ENCODE measurements at regions not wholly inside any gene's neighbourhood (a gene's known extent, or its start where the extent isn't known, plus 50 kb on each side); places are given as distances from the start of the nearest gene placed in this dataset.

DNA sequence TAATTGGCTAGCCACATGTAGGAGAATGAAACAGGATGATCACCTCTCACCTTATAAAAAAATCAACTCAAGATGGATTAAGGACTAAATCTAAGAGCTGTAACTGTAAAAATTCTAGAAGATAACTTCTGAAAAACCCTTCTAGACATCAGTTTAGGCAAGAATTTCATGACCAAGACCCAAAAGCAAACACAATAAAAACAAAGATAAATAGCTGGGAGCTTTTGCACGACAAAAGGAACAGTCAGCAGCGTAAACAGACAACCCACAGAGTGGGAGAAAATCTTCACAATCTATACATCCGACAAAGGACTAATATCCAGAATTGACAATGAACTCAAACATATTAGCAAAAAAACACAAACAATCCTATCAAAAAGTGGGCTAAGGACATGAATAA, 316.3 kb downstream of the METTL4 start:
- Histone ChIP-seq H3K4me1 (no peaks in the 10 kb centered on the region), H3K27ac (no peak overlapping the region), H3K36me3 (no peaks in the 10 kb centered on the region), H3K4me3 (no peak overlapping the region), H3K9me3 (peaks cover 0 to 2% (median 0%) of the 10 kb centered on the region in 4 donors), H3K27me3 (no peaks in the 10 kb centered on the region)
- no peak for DNase-seq
- intact Hi-C loops (cut with DNase I) = no loop called here
- TF ChIP-seq POLR2AphosphoS5 (IDR thresholded peaks at IDR 0.05) (no peak), POLR2A (IDR thresholded peaks at IDR 0.05) (no peak), EP300 (IDR thresholded peaks at IDR 0.05) (no peak)
- TF ChIP-seq, protein P1, sequence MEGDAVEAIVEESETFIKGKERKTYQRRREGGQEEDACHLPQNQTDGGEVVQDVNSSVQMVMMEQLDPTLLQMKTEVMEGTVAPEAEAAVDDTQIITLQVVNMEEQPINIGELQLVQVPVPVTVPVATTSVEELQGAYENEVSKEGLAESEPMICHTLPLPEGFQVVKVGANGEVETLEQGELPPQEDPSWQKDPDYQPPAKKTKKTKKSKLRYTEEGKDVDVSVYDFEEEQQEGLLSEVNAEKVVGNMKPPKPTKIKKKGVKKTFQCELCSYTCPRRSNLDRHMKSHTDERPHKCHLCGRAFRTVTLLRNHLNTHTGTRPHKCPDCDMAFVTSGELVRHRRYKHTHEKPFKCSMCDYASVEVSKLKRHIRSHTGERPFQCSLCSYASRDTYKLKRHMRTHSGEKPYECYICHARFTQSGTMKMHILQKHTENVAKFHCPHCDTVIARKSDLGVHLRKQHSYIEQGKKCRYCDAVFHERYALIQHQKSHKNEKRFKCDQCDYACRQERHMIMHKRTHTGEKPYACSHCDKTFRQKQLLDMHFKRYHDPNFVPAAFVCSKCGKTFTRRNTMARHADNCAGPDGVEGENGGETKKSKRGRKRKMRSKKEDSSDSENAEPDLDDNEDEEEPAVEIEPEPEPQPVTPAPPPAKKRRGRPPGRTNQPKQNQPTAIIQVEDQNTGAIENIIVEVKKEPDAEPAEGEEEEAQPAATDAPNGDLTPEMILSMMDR (IDR thresholded peaks at IDR 0.05) = no peak
- 39 to 66% methylated on average over 3 of the region's 3 CpGs for WGBS, 2 donors

DNA sequence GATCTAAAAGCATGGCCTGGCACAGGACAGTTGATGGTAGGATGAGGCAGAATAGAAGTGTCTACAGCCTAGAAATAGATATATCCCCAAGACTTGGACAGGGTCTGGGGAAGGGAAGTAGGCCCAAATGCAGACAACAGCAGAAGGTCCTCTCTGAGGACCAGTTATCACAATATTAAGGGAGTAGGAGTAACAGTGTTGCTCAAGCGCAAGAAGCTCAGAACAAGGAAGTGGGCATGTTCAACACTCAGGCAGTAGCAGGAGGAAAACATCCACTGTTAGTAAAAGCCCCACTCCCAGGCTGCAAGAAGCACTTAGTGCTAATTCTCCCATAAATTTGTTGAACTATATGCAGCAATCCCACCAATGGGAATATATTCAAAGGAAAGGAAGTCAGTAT, 314.7 kb downstream of the METTL4 start:
- Histone ChIP-seq H3K27ac (no peak overlapping the region), H3K27me3 (no peaks in the 10 kb centered on the region), H3K36me3 (no peaks in the 10 kb centered on the region), H3K4me3 (no peak overlapping the region), H3K4me1 (no peaks in the 10 kb centered on the region), H3K9me3 (peaks cover 0 to 2% (median 0%) of the 10 kb centered on the region in 4 donors)
- DNase-seq = no peak
- TF ChIP-seq POLR2A (IDR thresholded peaks at IDR 0.05) (no peak), EP300 (IDR thresholded peaks at IDR 0.05) (no peak), POLR2AphosphoS5 (IDR thresholded peaks at IDR 0.05) (no peak)
- TF ChIP-seq, protein P1 (IDR thresholded peaks at IDR 0.05) = no peak
- intact Hi-C loops (cut with DNase I) = no loop called here
- WGBS, 2 donors = 98 to 100% methylated on average over 1 of the region's 1 CpG

DNA sequence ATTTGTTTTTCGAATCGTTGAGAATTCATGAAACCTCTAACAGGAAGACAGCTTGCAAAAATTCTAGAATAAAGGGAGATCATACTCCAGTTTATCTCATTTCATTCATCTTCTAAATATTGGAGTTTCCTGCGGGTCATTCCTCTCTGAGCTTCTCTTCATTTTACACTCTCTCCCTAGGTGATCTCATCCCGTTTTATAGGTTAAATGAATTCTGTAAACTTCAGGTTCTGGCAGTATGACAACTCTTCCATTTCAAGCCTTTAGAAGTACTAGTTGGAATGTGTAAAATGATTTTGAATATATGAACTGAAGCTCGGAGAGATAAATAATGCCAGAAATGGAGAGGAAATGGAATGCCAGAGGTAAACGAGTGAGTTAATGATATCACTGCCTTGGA, 312.4 kb downstream of the METTL4 start:
- TF ChIP-seq, protein P1 (IDR thresholded peaks at IDR 0.05) = no peak
- TF ChIP-seq POLR2AphosphoS5 (IDR thresholded peaks at IDR 0.05) = no peak
- no peak for TF ChIP-seq POLR2A (IDR thresholded peaks at IDR 0.05)
- no peak for TF ChIP-seq EP300 (IDR thresholded peaks at IDR 0.05)
- no peaks in the 10 kb centered on the region for H3K27me3 ChIP-seq
- DNase-seq = no peak
- WGBS, 2 donors = 27 to 67% methylated on average over 6 of the region's 6 CpGs
- no peaks in the 10 kb centered on the region for H3K36me3 ChIP-seq
- H3K4me3 ChIP-seq = no peak overlapping the region
- H3K27ac ChIP-seq = no peak overlapping the region
- intact Hi-C loops (cut with DNase I) = no loop called here
- H3K9me3 ChIP-seq = peaks cover 0 to 2% (median 0%) of the 10 kb centered on the region in 4 donors
- H3K4me1 ChIP-seq = no peaks in the 10 kb centered on the region

DNA sequence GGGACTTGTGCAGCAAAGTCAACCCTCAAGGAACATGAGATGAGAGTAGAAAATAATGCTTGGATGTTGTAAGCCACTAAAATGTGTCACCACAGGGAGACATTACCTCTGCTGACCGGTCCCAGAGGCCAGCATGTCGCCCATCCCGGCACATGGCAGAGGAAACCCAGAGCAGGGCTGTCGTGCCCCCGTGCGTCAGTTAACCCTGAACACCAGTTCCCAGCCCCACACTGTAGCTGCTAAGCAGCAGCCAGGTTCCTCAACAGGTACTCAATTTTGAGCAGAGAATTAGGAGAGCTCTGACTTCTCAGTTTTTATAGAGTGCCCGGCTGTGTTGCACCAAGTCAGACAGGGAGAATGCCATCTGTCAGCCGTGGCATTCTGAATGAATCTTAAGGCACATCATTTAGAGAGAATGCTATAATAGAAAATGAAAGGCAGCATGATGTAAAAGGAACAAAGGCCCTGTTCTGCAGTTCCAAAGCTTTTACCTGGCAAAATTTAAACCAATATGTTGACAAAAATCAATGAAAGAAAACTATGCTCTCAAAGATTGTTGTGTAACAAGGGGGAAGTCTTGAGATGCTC, 307.9 kb downstream of the METTL4 start:
- DNase-seq = no peak
- no peaks in the 10 kb centered on the region for H3K4me1 ChIP-seq
- no peaks in the 10 kb centered on the region for H3K27me3 ChIP-seq
- TF ChIP-seq EP300 (IDR thresholded peaks at IDR 0.05) (no peak), POLR2A (IDR thresholded peaks at IDR 0.05) (no peak), POLR2AphosphoS5 (IDR thresholded peaks at IDR 0.05) (no peak)
- TF ChIP-seq, protein P1 (IDR thresholded peaks at IDR 0.05) = no peak
- no peaks in the 10 kb centered on the region for H3K36me3 ChIP-seq
- intact Hi-C loops (cut with DNase I) = no loop called here
- H3K4me3 ChIP-seq = no peak overlapping the region
- no peak overlapping the region for H3K27ac ChIP-seq
- H3K9me3 ChIP-seq = no peaks in the 10 kb centered on the region
- WGBS, 2 donors = 89 to 92% methylated on average over 8 of the region's 8 CpGs

DNA sequence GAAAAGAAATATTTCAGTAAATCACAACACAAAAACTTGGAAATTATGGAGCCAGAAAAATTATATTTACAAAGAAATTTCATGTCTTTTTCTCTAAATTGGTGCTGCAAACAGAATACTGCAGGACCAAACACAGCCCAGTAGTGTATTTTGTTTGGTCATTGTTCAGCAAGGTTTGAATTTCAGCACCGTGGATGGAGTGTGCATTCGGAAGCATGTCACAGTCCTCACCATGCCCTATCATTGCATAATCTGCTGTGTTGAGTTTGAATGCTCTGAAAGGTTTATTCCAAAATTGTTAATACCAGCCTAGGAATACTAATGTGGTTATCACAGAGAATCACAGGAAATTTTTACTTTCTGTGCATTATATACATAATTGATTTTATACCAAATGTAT, 296.7 kb downstream of the METTL4 start:
- 81 to 89% methylated on average over 2 of the region's 2 CpGs for WGBS, 2 donors
- intact Hi-C loops (cut with DNase I) = no loop called here
- TF ChIP-seq EP300 (IDR thresholded peaks at IDR 0.05) (no peak), POLR2AphosphoS5 (IDR thresholded peaks at IDR 0.05) (no peak), POLR2A (IDR thresholded peaks at IDR 0.05) (no peak)
- TF ChIP-seq, protein P1 (IDR thresholded peaks at IDR 0.05) = no peak

More for the DNA sequence above, 296.7 kb downstream of the METTL4 start:
- Histone ChIP-seq H3K27ac (no peak overlapping the region), H3K4me3 (no peak overlapping the region), H3K4me1 (no peaks in the 10 kb centered on the region), H3K9me3 (no peaks in the 10 kb centered on the region), H3K27me3 (no peaks in the 10 kb centered on the region), H3K36me3 (no peaks in the 10 kb centered on the region)
- DNase-seq = no peak

All from sigmoid colon (tissue), 6 donors.